HepG2 (cell line): ENCODE measurements at regions not wholly inside any gene's neighbourhood (a gene's known extent, or its start where the extent isn't known, plus 50 kb on each side); places are given as distances from the start of the nearest gene placed in this dataset.

ENCODE experiments used
- ATAC-seq: fragments of 200-7000 bp; cut with Tn5 transposase; 3 replicates; pipeline ENCODE4 v1.9.1; 2020; ENCODE audit warnings: mild to moderate bottlenecking, moderate library complexity
- BruUV-seq: library from RNA; stranded (reverse); fragments of 400-500 nt; replicated peaks from 2 replicates; lab custom pipeline; 2021; lab: Mats Ljungman, UMichigan
- CTCF ChIA-PET: fragments of 300-600 bp; formaldehyde crosslinking; extraction: SDS; loops from one replicate; lab custom pipeline; 2021; ENCODE audit warnings: low total read pairs, inconsistent platforms, low intra/inter-chr PET ratio; lab: Yijun Ruan, JAX
- POLR2A ChIA-PET: fragments of 350-600 bp; sonication (Branson Sonifier 250); formaldehyde crosslinking; loops from one replicate; lab custom pipeline; 2020; ENCODE audit warnings: antibody characterized with exemption, inconsistent platforms; lab: Yijun Ruan, JAX
- DNase-seq: peaks from one replicate; pipeline ENCODE4 v3.0.0-alpha.2; 2015; ENCODE audit warnings: low spot score
- FAIRE-seq: peaks from 3 replicates; lab custom pipeline; 2011; peaks lifted over from hg19 to GRCh38; lab: Jason Lieb, UNC
- H2AFZ ChIP-seq: one replicate; pipeline ENCODE4 v1.6.1; 2011; ENCODE audit warnings: low read length, inconsistent platforms
- H3K27ac ChIP-seq: fragments of 300-600 bp; 3 replicates; pipeline ENCODE4 v1.8.0; 2011; ENCODE audit warnings: mixed run types, mild to moderate bottlenecking, mixed read lengths, low read length, inconsistent platforms; ENCODE audit not compliant: insufficient read depth; ENCODE audit errors: extremely low read length
- H3K27me3 ChIP-seq, 2 experiments: fragments of 200-600 bp in 1 of 2; 2 replicates in 1 of 2; 3 replicates in 1 of 2; pipeline versions ENCODE4 v1.6.0 to v1.8.0; 2011; ENCODE audit warnings: low read length in 2 of 2, mild to moderate bottlenecking in 2 of 2, moderate library complexity in 2 of 2, inconsistent platforms in 1 of 2; ENCODE audit not compliant: insufficient read depth in 2 of 2, control insufficient read depth in 1 of 2
- H3K36me3 ChIP-seq, 2 experiments: fragments of 200-600 bp in 1 of 2; replicated peaks in 1 of 2; 2 replicates in 1 of 2; 3 replicates in 1 of 2; pipeline versions ENCODE4 v1.5.1 to v1.8.0; 2011; ENCODE audit warnings: low read length in 2 of 2, inconsistent platforms in 1 of 2; ENCODE audit not compliant: insufficient read depth in 2 of 2, control insufficient read depth in 1 of 2
- H3K4me1 ChIP-seq: 2 replicates; pipeline ENCODE4 v1.5.1; 2012; ENCODE audit warnings: low read length, inconsistent platforms; ENCODE audit not compliant: insufficient read depth
- H3K4me2 ChIP-seq: 2 replicates; pipeline ENCODE4 v1.6.0; 2011; ENCODE audit warnings: low read depth, low read length, inconsistent platforms
- H3K4me3 ChIP-seq, 3 experiments: fragments of 200-600 bp in 1 of 3; sonication (generic), shearing (Covaris generic) in 1 of 3; replicated peaks in 1 of 3; 2 replicates each; pipeline ENCODE4 v1.5.1; 2011 to 2016; ENCODE audit warnings: low read length in 3 of 3, inconsistent platforms in 2 of 3, low read depth in 2 of 3, mild to moderate bottlenecking in 2 of 3, control low read depth in 1 of 3, mixed read lengths in 1 of 3; ENCODE audit not compliant: insufficient read depth in 1 of 3
- H3K79me2 ChIP-seq: one replicate; pipeline ENCODE4 v1.6.1; 2011; ENCODE audit warnings: low read length, inconsistent platforms; ENCODE audit not compliant: insufficient read depth
- H3K9ac ChIP-seq: 2 replicates; pipeline ENCODE4 v1.6.0; 2011; ENCODE audit warnings: mild to moderate bottlenecking, low read depth, low read length, inconsistent platforms; ENCODE audit not compliant: insufficient read depth
- H3K9me3 ChIP-seq: 2 replicates; pipeline ENCODE4 v1.5.1; 2012; ENCODE audit warnings: mild to moderate bottlenecking, low read length
- H4K20me1 ChIP-seq: 2 replicates; pipeline ENCODE4 v1.6.0; 2011; ENCODE audit warnings: inconsistent platforms, mild to moderate bottlenecking, low read length, moderate library complexity; ENCODE audit not compliant: insufficient read depth
- ARNTL ChIP-seq: sonication (generic); formaldehyde crosslinking; IDR thresholded peaks from 2 replicates; pipeline ENCODE4 v1.4.0; 2020; ENCODE audit warnings: mild to moderate bottlenecking, missing genetic modification reagents
- CC2D1A ChIP-seq: sonication (generic); formaldehyde crosslinking; IDR thresholded peaks from 2 replicates; pipeline ENCODE4 v1.8.1; 2023; ENCODE audit warnings: mild to moderate bottlenecking, missing genetic modification reagents
- GATAD1 ChIP-seq: IDR thresholded peaks from 2 replicates; pipeline ENCODE4 v1.6.1; 2016; ENCODE audit warnings: missing genetic modification reagents, missing compliant biosample characterization
- KLF11 ChIP-seq: IDR thresholded peaks from 2 replicates; pipeline ENCODE4 v1.6.1; 2016; ENCODE audit warnings: missing compliant biosample characterization
- NFKB2 ChIP-seq: sonication (generic); formaldehyde crosslinking; IDR thresholded peaks from 2 replicates; pipeline ENCODE4 v1.4.0; 2020; ENCODE audit warnings: missing genetic modification reagents, borderline replicate concordance
- PHB2 ChIP-seq: fragments of 450-650 bp; IDR thresholded peaks from 2 replicates; pipeline ENCODE4 v1.6.1; 2018; ENCODE audit not compliant: partially characterized antibody
- PHF20 ChIP-seq: sonication (generic); formaldehyde crosslinking; IDR thresholded peaks from 2 replicates; pipeline ENCODE4 v1.5.0; 2020; ENCODE audit warnings: mild to moderate bottlenecking, missing genetic modification reagents
- POGZ ChIP-seq: sonication (generic); formaldehyde crosslinking; IDR thresholded peaks from 2 replicates; pipeline ENCODE4 v1.4.0; 2020; ENCODE audit warnings: mild to moderate bottlenecking, missing genetic modification reagents
- RXRA ChIP-seq: sonication (generic); formaldehyde crosslinking; IDR thresholded peaks from 2 replicates; pipeline ENCODE4 v1.5.1; 2020; ENCODE audit warnings: missing genetic modification reagents
- SETDB1 ChIP-seq: sonication (generic); formaldehyde crosslinking; IDR thresholded peaks from 2 replicates; pipeline ENCODE4 v1.5.1; 2020; ENCODE audit warnings: missing genetic modification reagents, mild to moderate bottlenecking, borderline replicate concordance
- ZNF20 ChIP-seq: sonication (generic); formaldehyde crosslinking; IDR thresholded peaks from 2 replicates; pipeline ENCODE4 v1.4.0; 2020; ENCODE audit warnings: mild to moderate bottlenecking, moderate library complexity, missing genetic modification reagents
- ZNF441 ChIP-seq: sonication (generic); formaldehyde crosslinking; IDR thresholded peaks from 2 replicates; pipeline ENCODE4 v1.7.0; 2021; ENCODE audit warnings: missing genetic modification reagents, borderline replicate concordance
- ZNF552 ChIP-seq: sonication (generic); formaldehyde crosslinking; IDR thresholded peaks from 2 replicates; pipeline ENCODE4 v1.9.0; 2022; ENCODE audit warnings: missing genetic modification reagents, mild to moderate bottlenecking, borderline replicate concordance
- ZNF557 ChIP-seq: sonication (generic); formaldehyde crosslinking; IDR thresholded peaks from 2 replicates; pipeline ENCODE4 v1.4.0; 2020; ENCODE audit warnings: missing genetic modification reagents
- WGBS: methylation state at CpG from one replicate; pipeline ENCODE4 v1.1.6; 2017; ENCODE audit warnings: low lambda C conversion rate; 5-methylcytosine and 5-hydroxymethylcytosine counted together
- in situ Hi-C: cut with HindIII; loops from 2 replicates; pipeline ENCODE4 v1.10.0; 2017; ENCODE audit warnings: low pct_unique_long_range_greater_than_20kb; ENCODE audit not compliant: extremely low pct_ligation_motif_present
- intact Hi-C: fragments of 100-400 bp; cut with micrococcal nuclease; formaldehyde crosslinking; loops from one replicate; pipeline ENCODE4 v1.10.0; 2022; ENCODE audit not compliant: unreplicated experiment
- TF ChIP-seq, protein P1 (sequence below): sonication (generic); formaldehyde crosslinking; IDR thresholded peaks from 2 replicates; pipeline ENCODE4 v1.8.0; 2022; ENCODE audit warnings: missing genetic modification reagents, mild to moderate bottlenecking, moderate library complexity, borderline replicate concordance
- TF ChIP-seq, protein P2 (sequence below): sonication (generic); formaldehyde crosslinking; IDR thresholded peaks from 2 replicates; pipeline ENCODE4 v1.4.0; 2020; ENCODE audit warnings: missing genetic modification reagents

DNA sequence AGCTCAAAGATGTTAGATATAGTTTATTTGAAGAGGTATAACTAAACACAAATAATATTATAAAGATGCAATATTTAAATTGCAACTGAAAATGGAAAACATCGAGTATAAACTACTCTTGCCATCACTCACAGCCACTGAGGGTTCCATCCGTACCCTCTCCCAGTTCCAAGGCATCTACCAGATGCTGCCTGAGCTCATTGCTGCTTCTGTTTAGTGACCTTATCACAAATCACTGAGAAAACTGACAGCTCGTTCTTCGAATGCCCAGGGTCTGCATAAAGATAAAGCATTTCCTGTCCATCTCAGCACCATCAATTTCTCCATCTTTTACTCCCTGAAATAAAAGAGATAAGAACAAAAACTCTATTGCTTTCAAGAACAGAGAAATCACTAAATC lies 391.7 kb upstream of the NWD2 start (continued):
- TF ChIP-seq, protein P1, sequence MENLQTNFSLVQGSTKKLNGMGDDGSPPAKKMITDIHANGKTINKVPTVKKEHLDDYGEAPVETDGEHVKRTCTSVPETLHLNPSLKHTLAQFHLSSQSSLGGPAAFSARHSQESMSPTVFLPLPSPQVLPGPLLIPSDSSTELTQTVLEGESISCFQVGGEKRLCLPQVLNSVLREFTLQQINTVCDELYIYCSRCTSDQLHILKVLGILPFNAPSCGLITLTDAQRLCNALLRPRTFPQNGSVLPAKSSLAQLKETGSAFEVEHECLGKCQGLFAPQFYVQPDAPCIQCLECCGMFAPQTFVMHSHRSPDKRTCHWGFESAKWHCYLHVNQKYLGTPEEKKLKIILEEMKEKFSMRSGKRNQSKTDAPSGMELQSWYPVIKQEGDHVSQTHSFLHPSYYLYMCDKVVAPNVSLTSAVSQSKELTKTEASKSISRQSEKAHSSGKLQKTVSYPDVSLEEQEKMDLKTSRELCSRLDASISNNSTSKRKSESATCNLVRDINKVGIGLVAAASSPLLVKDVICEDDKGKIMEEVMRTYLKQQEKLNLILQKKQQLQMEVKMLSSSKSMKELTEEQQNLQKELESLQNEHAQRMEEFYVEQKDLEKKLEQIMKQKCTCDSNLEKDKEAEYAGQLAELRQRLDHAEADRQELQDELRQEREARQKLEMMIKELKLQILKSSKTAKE: no peak
- TF ChIP-seq, protein P2, sequence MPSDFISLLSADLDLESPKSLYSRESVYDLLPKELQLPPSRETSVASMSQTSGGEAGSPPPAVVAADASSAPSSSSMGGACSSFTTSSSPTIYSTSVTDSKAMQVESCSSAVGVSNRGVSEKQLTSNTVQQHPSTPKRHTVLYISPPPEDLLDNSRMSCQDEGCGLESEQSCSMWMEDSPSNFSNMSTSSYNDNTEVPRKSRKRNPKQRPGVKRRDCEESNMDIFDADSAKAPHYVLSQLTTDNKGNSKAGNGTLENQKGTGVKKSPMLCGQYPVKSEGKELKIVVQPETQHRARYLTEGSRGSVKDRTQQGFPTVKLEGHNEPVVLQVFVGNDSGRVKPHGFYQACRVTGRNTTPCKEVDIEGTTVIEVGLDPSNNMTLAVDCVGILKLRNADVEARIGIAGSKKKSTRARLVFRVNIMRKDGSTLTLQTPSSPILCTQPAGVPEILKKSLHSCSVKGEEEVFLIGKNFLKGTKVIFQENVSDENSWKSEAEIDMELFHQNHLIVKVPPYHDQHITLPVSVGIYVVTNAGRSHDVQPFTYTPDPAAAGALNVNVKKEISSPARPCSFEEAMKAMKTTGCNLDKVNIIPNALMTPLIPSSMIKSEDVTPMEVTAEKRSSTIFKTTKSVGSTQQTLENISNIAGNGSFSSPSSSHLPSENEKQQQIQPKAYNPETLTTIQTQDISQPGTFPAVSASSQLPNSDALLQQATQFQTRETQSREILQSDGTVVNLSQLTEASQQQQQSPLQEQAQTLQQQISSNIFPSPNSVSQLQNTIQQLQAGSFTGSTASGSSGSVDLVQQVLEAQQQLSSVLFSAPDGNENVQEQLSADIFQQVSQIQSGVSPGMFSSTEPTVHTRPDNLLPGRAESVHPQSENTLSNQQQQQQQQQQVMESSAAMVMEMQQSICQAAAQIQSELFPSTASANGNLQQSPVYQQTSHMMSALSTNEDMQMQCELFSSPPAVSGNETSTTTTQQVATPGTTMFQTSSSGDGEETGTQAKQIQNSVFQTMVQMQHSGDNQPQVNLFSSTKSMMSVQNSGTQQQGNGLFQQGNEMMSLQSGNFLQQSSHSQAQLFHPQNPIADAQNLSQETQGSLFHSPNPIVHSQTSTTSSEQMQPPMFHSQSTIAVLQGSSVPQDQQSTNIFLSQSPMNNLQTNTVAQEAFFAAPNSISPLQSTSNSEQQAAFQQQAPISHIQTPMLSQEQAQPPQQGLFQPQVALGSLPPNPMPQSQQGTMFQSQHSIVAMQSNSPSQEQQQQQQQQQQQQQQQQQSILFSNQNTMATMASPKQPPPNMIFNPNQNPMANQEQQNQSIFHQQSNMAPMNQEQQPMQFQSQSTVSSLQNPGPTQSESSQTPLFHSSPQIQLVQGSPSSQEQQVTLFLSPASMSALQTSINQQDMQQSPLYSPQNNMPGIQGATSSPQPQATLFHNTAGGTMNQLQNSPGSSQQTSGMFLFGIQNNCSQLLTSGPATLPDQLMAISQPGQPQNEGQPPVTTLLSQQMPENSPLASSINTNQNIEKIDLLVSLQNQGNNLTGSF: no peak
- TF ChIP-seq KLF11 (CRISPR knock-in tag): no peak

DNA sequence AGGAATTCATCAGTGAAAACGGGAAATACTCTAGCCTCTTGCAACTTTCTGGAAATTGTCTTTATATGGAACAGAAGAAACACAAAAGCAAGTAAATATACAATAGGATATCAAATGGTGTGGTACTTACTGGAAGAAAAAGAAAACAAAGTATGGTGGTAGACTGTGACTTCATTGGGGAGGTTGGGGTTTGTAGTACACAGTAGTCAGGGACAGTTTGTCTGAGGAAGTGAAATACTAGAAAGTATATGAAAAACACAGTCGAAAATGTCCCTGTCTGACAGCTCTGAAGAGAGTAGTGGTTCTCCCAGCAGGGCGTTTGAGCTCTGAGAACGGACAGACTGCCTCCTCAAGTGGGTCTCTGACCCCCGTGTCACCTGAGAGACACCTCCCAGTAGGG lies 390.0 kb upstream of the NWD2 start:
- ATAC-seq: no peak
- TF ChIP-seq RXRA (CRISPR knock-in tag): no peak
- TF ChIP-seq CC2D1A (CRISPR knock-in tag): no peak
- no peak for TF ChIP-seq ZNF20 (CRISPR knock-in tag)
- no peak for TF ChIP-seq GATAD1 (CRISPR knock-in tag)
- no peak for TF ChIP-seq PHB2
- no peak for TF ChIP-seq ZNF441
- TF ChIP-seq ZNF552: no peak
- no peak for TF ChIP-seq ZNF557 (CRISPR knock-in tag)
- no peak for TF ChIP-seq POGZ (CRISPR knock-in tag)
- TF ChIP-seq NFKB2: no peak
- no peak for TF ChIP-seq ARNTL
- no peak for TF ChIP-seq PHF20 (CRISPR knock-in tag)
- TF ChIP-seq SETDB1 (CRISPR knock-in tag): no peak

More for the DNA sequence above, 390.0 kb upstream of the NWD2 start:
- 1% methylated on average over 5 of the region's 5 CpGs for WGBS
- intact Hi-C loops (no loop called here), in situ Hi-C loops (no loop called here)
- DNase-seq: no peak
- Histone ChIP-seq H3K27me3 (no peaks in the 10 kb centered on the region), H3K27ac (no peak overlapping the region), H4K20me1 (no peaks in the 10 kb centered on the region), H3K9ac (no peak overlapping the region), H3K9me3 (no peaks in the 10 kb centered on the region), H3K4me2 (no peak overlapping the region), H3K4me3 (no peak overlapping the region), H3K79me2 (no peaks in the 10 kb centered on the region), H2AFZ (no peak overlapping the region), H3K36me3 (no peaks in the 10 kb centered on the region), H3K4me1 (no peaks in the 10 kb centered on the region)
- ChIA-PET POLR2A (no interaction called here), CTCF (no interaction called here)
- FAIRE-seq: no peak
- BruUV-seq: no TSS peak
